Bronchial epithelial cell (primary cell): ENCODE measurements at regions not wholly inside any gene's neighbourhood (a gene's known extent, or its start where the extent isn't known, plus 50 kb on each side); places are given as distances from the start of the nearest gene placed in this dataset.

ENCODE experiments used
- DNase-seq: peaks from one replicate; pipeline ENCODE4 v3.0.0-alpha.2; 2010; ENCODE audit warnings: low read depth
- FAIRE-seq: peaks from 2 replicates; lab custom pipeline; 2011; peaks lifted over from hg19 to GRCh38; lab: Jason Lieb, UNC
- H3K27me3 ChIP-seq: 2 replicates; pipeline ENCODE4 v1.5.1; 2011; ENCODE audit warnings: low read length; ENCODE audit not compliant: control insufficient read depth, insufficient read depth
- H3K36me3 ChIP-seq: 2 replicates; pipeline ENCODE4 v1.5.1; 2011; ENCODE audit warnings: low read length; ENCODE audit not compliant: control insufficient read depth, insufficient read depth
- H3K4me3 ChIP-seq: 2 replicates; pipeline ENCODE4 v1.5.1; 2011; ENCODE audit warnings: mild to moderate bottlenecking, low read depth, low read length, control low read depth
- TF ChIP-seq, protein P1 (sequence below): IDR thresholded peaks from 2 replicates; pipeline ENCODE4 v1.5.1; 2011; ENCODE audit warnings: mild to moderate bottlenecking, moderate library complexity, low read length, control low read depth, inconsistent platforms; ENCODE audit not compliant: insufficient read depth, severe bottlenecking

DNA sequence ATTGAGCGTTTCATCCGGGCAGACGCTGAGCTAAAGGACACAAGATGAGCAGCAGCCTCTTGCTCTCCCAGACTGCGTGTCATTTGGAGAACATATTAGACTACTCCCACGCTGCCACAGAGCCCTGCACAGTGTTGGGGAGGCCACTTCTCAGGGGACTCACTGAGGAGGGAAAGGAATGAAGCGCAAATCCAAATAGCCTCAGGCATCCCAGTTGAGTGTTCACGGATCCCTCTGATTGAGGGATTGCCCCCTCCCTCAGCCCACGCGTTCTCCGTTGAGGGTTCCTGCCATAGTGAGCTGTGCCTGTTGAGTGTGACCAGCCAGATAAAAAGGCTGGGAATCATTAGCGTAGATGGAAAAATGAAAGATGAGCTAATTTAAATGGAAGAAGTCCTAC lies 563.4 kb downstream of the ACTR3B start:
- no peaks in the 10 kb centered on the region for H3K36me3 ChIP-seq
- DNase-seq (no peak), FAIRE-seq (no peak)
- H3K27me3 ChIP-seq: no peaks in the 10 kb centered on the region
- H3K4me3 ChIP-seq: no peak overlapping the region
- TF ChIP-seq, protein P1, sequence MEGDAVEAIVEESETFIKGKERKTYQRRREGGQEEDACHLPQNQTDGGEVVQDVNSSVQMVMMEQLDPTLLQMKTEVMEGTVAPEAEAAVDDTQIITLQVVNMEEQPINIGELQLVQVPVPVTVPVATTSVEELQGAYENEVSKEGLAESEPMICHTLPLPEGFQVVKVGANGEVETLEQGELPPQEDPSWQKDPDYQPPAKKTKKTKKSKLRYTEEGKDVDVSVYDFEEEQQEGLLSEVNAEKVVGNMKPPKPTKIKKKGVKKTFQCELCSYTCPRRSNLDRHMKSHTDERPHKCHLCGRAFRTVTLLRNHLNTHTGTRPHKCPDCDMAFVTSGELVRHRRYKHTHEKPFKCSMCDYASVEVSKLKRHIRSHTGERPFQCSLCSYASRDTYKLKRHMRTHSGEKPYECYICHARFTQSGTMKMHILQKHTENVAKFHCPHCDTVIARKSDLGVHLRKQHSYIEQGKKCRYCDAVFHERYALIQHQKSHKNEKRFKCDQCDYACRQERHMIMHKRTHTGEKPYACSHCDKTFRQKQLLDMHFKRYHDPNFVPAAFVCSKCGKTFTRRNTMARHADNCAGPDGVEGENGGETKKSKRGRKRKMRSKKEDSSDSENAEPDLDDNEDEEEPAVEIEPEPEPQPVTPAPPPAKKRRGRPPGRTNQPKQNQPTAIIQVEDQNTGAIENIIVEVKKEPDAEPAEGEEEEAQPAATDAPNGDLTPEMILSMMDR: no peak

DNA sequence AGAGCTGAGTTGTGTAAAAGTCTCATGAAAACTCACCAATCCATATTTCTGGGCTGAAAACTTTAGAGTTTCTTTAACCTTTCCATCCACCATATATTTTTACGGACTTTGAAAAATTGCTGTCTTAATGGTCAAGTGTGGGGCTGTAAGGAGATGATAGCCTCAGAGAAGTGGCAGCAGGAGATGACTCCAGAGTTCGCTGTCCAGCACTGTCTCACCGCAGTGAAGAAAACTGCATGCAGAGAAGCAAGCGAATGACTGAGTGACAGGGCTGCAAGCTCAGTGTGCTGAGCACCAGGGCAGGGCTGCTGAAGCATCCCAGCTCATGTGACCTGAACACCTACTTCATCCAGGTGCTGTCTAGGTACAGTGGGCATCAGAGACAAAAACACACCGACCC lies 564.5 kb downstream of the ACTR3B start:
- no peak for FAIRE-seq
- no peak overlapping the region for H3K4me3 ChIP-seq
- H3K27me3 ChIP-seq: no peaks in the 10 kb centered on the region
- no peaks in the 10 kb centered on the region for H3K36me3 ChIP-seq
- no peak for DNase-seq
- TF ChIP-seq, protein P1: no peak

DNA sequence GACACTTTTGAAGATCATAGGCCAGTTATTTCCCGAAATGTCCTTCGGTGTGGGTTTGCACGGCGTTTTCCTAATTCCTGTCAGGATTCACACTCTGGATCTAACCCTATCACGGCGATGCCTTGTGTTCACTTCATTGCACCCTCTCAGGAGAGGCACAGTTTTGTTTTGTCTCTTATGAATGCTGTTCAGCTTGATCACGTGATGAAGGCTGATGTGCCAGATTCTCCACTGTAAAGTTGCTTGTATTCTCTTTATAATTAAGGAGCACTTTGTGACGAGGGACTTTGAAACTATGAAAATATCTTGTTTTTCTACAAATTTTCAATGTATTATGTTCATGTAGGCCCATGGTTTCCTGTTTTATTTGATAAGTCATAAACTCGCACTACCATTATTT lies 568.1 kb downstream of the ACTR3B start:
- no peaks in the 10 kb centered on the region for H3K36me3 ChIP-seq
- TF ChIP-seq, protein P1: no peak
- no peak for DNase-seq
- no peak for FAIRE-seq
- H3K27me3 ChIP-seq: no peaks in the 10 kb centered on the region
- H3K4me3 ChIP-seq: no peak overlapping the region

DNA sequence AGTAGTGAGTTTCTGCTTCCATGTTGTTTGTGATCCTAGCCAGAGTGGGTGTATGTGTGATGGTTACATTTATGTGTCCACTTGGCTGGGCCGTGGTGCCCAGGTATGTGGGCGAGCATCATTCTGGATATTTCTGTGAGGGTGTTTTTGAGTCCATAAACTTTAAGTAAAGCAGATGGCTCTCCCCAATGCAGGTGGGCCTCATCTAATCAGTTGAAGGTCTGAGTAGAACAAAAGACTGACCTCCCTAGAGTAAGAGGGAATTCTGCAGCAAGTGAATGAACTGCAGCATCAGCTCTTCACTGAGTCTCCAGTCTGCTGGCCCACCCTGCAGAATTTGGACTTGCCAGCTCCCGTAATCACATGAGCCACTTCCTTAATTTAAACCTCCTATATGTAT lies 571.9 kb downstream of the ACTR3B start:
- FAIRE-seq: no peak

DNA sequence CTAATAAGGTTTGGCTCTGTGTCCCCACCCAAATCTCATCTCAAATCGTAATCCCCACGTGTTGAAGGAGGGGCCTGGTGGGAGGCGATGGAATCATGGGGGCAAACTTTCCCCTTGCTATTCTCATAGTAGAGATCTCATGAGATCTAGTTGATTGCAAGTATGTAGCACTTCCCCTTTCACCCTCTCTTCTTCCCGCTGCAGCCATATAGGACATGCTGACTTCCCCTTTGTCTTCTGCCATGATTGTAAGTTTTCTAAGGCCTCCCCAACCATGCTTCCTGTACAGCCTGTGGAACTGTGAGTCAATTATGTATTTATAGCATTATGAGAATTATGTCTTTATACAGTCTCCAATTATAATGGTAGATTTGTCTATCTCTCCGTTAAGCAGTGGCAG lies 594.5 kb downstream of the ACTR3B start:
- Histone ChIP-seq H3K27me3 (no peaks in the 10 kb centered on the region), H3K4me3 (no peak overlapping the region), H3K36me3 (no peaks in the 10 kb centered on the region)
- TF ChIP-seq, protein P1: no peak
- DNase-seq (no peak), FAIRE-seq (no peak)

More for the DNA sequence above, 571.9 kb downstream of the ACTR3B start:
- TF ChIP-seq, protein P1: no peak
- no peaks in the 10 kb centered on the region for H3K27me3 ChIP-seq
- no peaks in the 10 kb centered on the region for H3K36me3 ChIP-seq
- no peak for DNase-seq
- no peak overlapping the region for H3K4me3 ChIP-seq

DNA sequence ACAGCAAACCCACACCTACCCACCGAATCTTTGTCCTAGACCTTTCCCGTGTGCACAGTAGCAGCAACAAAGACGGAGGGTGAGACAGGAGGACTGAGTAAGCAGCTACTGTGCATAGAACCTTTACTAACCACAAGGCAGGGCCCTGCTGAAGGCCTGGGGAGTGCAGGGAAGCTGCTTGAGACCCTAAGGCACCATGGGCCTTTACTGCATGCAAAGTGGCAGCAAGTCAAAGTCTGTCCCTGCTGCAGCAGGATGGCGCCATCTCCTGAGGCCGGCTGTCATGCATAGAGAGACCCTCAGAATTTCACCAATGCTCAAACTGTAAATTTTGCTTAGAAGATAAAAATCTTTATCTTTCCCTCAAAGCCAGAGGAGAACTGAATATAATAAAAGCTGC lies 610.5 kb downstream of the ACTR3B start:
- H3K4me3 ChIP-seq: no peak overlapping the region
- no peaks in the 10 kb centered on the region for H3K36me3 ChIP-seq
- H3K27me3 ChIP-seq: no peaks in the 10 kb centered on the region
- FAIRE-seq: no peak
- DNase-seq: no peak
- TF ChIP-seq, protein P1: no peak
